GM21423 (cell line): ENCODE measurements at regions not wholly inside any gene's neighbourhood (a gene's known extent, or its start where the extent isn't known, plus 50 kb on each side); places are given as distances from the start of the nearest gene placed in this dataset.

Experiments
- ATAC-seq: cut with Tn5 transposase; IDR thresholded peaks from one replicate; pipeline ENCODE4 v1.9.1; 2021; ENCODE audit warnings: mild to moderate bottlenecking, moderate library complexity; ENCODE audit not compliant: unreplicated experiment

GRCh38 chr12:16726879-16727278, 120.9 kb upstream of the LMO3 start:
- ATAC-seq: no peak

GRCh38 chr12:16719713-16720416, 113.9 kb upstream of the LMO3 start:
- no peak for ATAC-seq

DNA sequence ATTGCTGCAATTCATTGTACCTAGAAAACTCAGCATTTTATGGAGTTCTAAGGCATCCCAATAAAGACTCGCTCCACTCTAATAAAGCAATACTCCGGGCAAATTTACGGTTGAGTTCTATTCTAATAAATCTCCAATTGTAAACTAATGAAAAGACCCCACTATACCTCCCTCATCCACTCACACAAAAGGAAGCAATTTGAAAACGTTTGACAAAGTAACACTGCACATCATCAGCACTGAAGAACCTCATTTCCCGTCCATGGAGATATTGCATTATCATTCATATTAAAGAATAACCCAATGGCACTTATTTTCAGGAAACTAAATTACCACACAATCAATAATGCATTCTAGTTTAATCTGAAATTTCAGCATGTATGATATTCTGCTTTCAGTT, 111.0 kb upstream of the LMO3 start:
- no peak for ATAC-seq

- ATAC-seq: no peak
Observed at GRCh38 chr12:16692099-16692498, 86.1 kb upstream of the LMO3 start.

DNA sequence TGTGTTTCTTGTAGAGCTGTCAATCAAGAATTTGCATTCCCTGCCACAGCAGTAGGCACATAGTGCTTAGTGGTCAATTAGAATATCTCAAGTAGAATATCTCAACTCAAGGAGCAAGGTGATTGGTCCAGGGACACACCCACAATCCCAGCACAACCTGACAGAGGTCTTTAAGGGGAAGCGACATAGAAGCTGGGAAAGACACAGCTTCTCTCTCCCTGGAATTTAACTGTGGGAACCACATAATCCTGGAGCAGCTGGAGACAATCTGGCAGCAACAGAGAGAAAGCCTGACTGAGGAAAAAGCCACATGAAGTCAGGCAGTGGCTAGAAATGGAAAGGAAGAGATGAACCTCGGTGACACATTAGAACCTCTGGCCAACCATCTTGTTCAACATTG, 85.7 kb upstream of the LMO3 start:
- ATAC-seq: no peak

DNA sequence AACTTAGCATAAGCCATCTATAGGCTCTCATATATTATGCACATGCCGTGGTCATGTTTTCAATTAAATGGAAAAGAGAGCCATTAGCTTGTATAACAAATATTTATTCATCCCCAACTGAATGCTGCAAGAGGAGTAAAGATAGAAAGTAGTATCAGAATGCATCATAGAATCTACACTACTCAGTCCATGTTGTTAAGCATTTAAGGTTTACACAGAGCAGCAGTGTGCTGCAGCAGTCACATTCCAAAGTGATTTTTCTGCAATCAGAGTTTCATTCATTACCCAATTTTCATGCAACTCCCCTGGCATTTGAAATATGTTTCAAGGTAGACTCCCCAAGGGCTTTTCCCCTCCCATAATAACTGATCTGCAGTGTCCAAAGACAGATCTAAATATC, 82.2 kb upstream of the LMO3 start:
- no peak for ATAC-seq

- ATAC-seq: no peak
Observed at GRCh38 chr12:16685107-16685506, 79.1 kb upstream of the LMO3 start.

DNA sequence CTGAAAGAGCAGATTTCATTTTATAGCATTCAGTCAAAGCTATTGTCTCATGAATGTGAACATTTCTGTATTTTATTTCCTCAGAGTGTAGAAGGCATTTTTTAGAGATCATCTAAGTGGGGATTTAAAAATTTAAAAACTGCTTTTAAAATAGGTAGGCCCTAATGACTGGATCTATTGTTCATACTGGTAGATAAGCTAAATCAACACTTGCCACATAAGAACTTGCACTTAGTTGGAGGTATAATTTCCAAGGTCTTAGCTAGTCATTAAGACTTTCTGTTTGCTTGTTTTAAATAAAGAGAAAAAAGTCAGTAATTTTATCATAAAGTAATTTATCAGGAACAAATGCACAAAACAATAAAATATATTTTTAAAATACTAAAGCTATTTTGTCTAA, 75.2 kb upstream of the LMO3 start:
- ATAC-seq: no peak

GRCh38 chr12:16675438-16675837, 69.5 kb upstream of the LMO3 start:
- no peak for ATAC-seq

GRCh38 chr12:16674885-16675284, 68.9 kb upstream of the LMO3 start:
- no peak for ATAC-seq

GRCh38 chr12:16670456-16671050, 64.6 kb upstream of the LMO3 start:
- ATAC-seq: no peak

DNA sequence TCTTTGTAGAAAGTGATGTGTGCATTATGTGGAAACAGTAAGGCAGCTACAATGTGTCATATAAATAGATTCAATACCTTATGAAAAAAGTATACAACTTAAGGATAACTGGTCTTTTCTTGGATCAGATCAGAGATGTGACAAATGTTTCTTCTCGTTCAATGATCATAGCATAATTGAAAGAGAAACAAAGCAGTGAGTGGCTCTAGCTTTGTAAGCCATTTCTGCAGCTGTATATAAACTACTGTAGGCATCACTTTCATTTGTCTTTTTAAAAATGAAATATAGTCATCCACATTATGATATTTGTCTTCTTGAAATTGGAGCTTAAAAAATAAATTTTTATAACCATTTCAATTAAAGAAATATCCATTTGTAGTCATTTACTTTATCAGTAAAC, 63.8 kb upstream of the LMO3 start:
- ATAC-seq: no peak

GRCh38 chr12:16668198-16668597, 62.2 kb upstream of the LMO3 start:
- ATAC-seq: no peak

DNA sequence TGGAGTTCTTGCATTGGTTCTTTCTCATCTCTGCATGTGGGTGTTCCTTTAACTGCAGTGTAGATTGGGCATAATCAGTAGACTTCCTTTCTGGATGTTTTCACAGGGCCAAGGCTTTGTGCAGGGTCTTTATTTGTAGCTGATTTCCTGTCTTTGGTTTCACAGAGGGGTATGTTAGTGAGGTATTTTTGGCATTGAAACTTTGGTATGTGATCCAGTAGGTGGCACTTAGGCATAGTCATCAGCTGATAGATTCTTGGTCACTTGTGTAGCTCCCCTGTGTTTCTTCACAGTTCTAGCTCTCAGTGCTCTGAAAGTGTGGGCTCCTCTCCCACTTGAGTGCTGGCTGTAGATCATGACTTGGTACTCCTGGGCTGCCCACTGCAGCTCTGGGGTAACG, 52.7 kb upstream of the LMO3 start:
- ATAC-seq: no peak
